ENCODE measurements at regions not wholly inside any gene's neighbourhood (a gene's known extent, or its start where the extent isn't known, plus 50 kb on each side); places are given as distances from the start of the nearest gene placed in this dataset.

- no peak for ATAC-seq
- Histone ChIP-seq H3K9ac (ENCODE audit: low read length) (no peak overlapping the region), H3K9me2 (replicated peaks; ENCODE audit: low read length) (no peaks in the 10 kb centered on the region), H3K36me3 (ENCODE audit: low read depth, low read length) (no peaks in the 10 kb centered on the region), H3F3A (ENCODE audit: low read length, unreplicated experiment) (no peaks in the 10 kb centered on the region), H3K79me2 (ENCODE audit: low read length) (no peaks in the 10 kb centered on the region), H3K9me3 (ENCODE audit: low read length) (no peaks in the 10 kb centered on the region), H3K4me1 (ENCODE audit: insufficient read depth, low read length) (no peaks in the 10 kb centered on the region), H3K4me2 (ENCODE audit: low read length) (no peak overlapping the region), H4K20me1 (ENCODE audit: low read length) (no peaks in the 10 kb centered on the region), H3K27me3 (ENCODE audit: low read length) (0 out of 2 replicates have a peak, but pooled peaks cover 3% of the 10 kb centered on the region), H2AFZ (ENCODE audit: low read length) (no peak overlapping the region), H3K27ac (ENCODE audit: low read length) (no peak overlapping the region), H3K4me3 (ENCODE audit: low read length) (no peak overlapping the region)
- ChIA-PET POLR2A (ENCODE audit: unreplicated experiment) (no interaction called here), CTCF (no interaction called here)
- no peak for TF ChIP-seq EZH2 (IDR thresholded peaks at IDR 0.05; ENCODE audit: low read length, unreplicated experiment)
- TF ChIP-seq CTCF (conservative IDR thresholded peaks at IDR 0.05; ENCODE audit: low read depth, low read length): no peak
- no peak for TF ChIP-seq EZH2phosphoT487 (IDR thresholded peaks at IDR 0.05; ENCODE audit: borderline replicate concordance, low read length)
- DNase-seq: no peak
- intact Hi-C loops (cut with micrococcal nuclease): no loop called here
- BruUV-seq (replicated peaks): no TSS peak
Observed at GRCh38 chr9:134252084-134252830, 74.0 kb upstream of the RXRA start.

GRCh38 chr9:134253606-134254205, 72.5 kb upstream of the RXRA start:
- no peaks in the 10 kb centered on the region for H3K36me3 ChIP-seq (ENCODE audit: low read depth, low read length)
- H3K4me1 ChIP-seq (ENCODE audit: insufficient read depth, low read length): no peaks in the 10 kb centered on the region
- no peaks in the 10 kb centered on the region for H3F3A ChIP-seq (ENCODE audit: low read length, unreplicated experiment)
- no TSS peak for BruUV-seq (replicated peaks)
- H3K79me2 ChIP-seq (ENCODE audit: low read length): no peaks in the 10 kb centered on the region
- 0 out of 2 replicates have a peak, but pooled peaks cover 3% of the 10 kb centered on the region for H3K27me3 ChIP-seq (ENCODE audit: low read length)
- no peak overlapping the region for H3K4me2 ChIP-seq (ENCODE audit: low read length)
- no peak overlapping the region for H3K27ac ChIP-seq (ENCODE audit: low read length)
- no peak for ATAC-seq
- POLR2A ChIA-PET (ENCODE audit: unreplicated experiment): no interaction called here
- H2AFZ ChIP-seq (ENCODE audit: low read length): no peak overlapping the region
- intact Hi-C loops (cut with micrococcal nuclease): no loop called here
- TF ChIP-seq CTCF (conservative IDR thresholded peaks at IDR 0.05; ENCODE audit: low read depth, low read length) (no peak), EZH2phosphoT487 (IDR thresholded peaks at IDR 0.05; ENCODE audit: borderline replicate concordance, low read length) (no peak), EZH2 (IDR thresholded peaks at IDR 0.05; ENCODE audit: low read length, unreplicated experiment) (no peak)
- no peak overlapping the region for H3K9ac ChIP-seq (ENCODE audit: low read length)
- no peak for DNase-seq
- H3K9me3 ChIP-seq (ENCODE audit: low read length): no peaks in the 10 kb centered on the region
- no peaks in the 10 kb centered on the region for H4K20me1 ChIP-seq (ENCODE audit: low read length)
- H3K4me3 ChIP-seq (ENCODE audit: low read length): no peak overlapping the region
- CTCF ChIA-PET: no interaction called here
- H3K9me2 ChIP-seq (replicated peaks; ENCODE audit: low read length): no peaks in the 10 kb centered on the region

DNA sequence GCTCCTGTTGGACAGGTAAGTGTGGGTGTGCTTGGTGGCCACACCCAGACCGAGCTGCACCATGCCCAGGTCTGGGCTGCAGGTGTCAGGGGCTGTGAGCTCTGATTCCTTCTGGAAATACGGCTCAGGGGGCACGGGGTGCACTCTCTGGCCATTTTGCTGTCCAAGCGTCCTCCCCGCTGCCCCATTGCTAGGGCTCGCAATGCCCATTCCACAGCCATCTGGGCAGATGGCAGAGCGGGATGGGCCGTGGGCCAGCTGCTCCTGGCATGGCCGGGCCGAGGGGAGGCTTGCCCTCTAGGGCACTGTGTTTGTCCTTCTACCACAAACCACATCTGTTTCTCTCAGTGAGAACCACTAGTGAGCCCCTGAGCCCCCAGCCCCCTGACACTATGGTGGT, 67.9 kb upstream of the RXRA start:
- CTCF ChIA-PET: no interaction called here
- Histone ChIP-seq H3K36me3 (ENCODE audit: low read depth, low read length) (no peaks in the 10 kb centered on the region), H3K4me2 (ENCODE audit: low read length) (no peak overlapping the region), H3K9ac (ENCODE audit: low read length) (no peak overlapping the region), H3K9me3 (ENCODE audit: low read length) (no peaks in the 10 kb centered on the region), H4K20me1 (ENCODE audit: low read length) (no peaks in the 10 kb centered on the region), H3F3A (ENCODE audit: low read length, unreplicated experiment) (no peaks in the 10 kb centered on the region), H3K79me2 (ENCODE audit: low read length) (no peaks in the 10 kb centered on the region), H3K27me3 (ENCODE audit: low read length) (0 out of 2 replicates have a peak, but pooled peaks cover 3% of the 10 kb centered on the region), H3K4me1 (ENCODE audit: insufficient read depth, low read length) (no peaks in the 10 kb centered on the region), H2AFZ (ENCODE audit: low read length) (no peak overlapping the region), H3K4me3 (ENCODE audit: low read length) (no peak overlapping the region), H3K9me2 (replicated peaks; ENCODE audit: low read length) (no peaks in the 10 kb centered on the region), H3K27ac (ENCODE audit: low read length) (no peak overlapping the region)
- DNase-seq (no peak), ATAC-seq (no peak)
- POLR2A ChIA-PET (ENCODE audit: unreplicated experiment): no interaction called here
- no peak for TF ChIP-seq EZH2 (IDR thresholded peaks at IDR 0.05; ENCODE audit: low read length, unreplicated experiment)
- TF ChIP-seq CTCF (conservative IDR thresholded peaks at IDR 0.05; ENCODE audit: low read depth, low read length): no peak
- TF ChIP-seq EZH2phosphoT487 (IDR thresholded peaks at IDR 0.05; ENCODE audit: borderline replicate concordance, low read length): no peak
- no TSS peak for BruUV-seq (replicated peaks)
- intact Hi-C loops (cut with micrococcal nuclease): no loop called here

Measured in PC-3 (cell line).